ENCODE measurements at regions not wholly inside any gene's neighbourhood (a gene's known extent, or its start where the extent isn't known, plus 50 kb on each side); places are given as distances from the start of the nearest gene placed in this dataset.

DNA sequence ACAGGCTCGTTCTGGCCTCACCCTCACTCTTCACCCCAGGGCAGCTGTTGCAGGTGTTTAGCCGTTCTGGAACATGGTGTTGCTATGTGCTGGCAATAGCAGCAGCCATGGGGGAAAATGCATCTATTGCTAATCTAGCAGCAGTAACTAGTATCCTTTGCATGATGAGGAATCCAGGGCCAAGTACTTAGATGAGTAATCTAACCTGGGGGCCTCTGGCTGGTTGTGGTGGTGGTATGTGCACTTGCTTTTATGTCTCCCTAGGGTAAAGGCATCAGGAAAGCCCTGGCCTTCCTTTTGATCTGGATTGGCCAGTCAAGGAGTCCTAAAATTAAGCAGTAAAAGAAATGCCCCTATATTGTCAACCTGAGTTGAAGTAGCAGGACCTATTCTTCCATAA lies 594.5 kb upstream of the MAP3K7 start:
- no peak for DNase-seq (ENCODE audit: low spot score)

GRCh38 chr6:91173651-91174050 lies 586.8 kb upstream of the MAP3K7 start:
- no peak for DNase-seq (ENCODE audit: low spot score)

GRCh38 chr6:91173186-91173585 lies 586.3 kb upstream of the MAP3K7 start:
- no peak for DNase-seq (ENCODE audit: low spot score)

GRCh38 chr6:91171754-91172462 lies 585.0 kb upstream of the MAP3K7 start:
- no peak for DNase-seq (ENCODE audit: low spot score)

GRCh38 chr6:91167846-91168245 lies 581.0 kb upstream of the MAP3K7 start:
- no peak for DNase-seq (ENCODE audit: low spot score)

DNA sequence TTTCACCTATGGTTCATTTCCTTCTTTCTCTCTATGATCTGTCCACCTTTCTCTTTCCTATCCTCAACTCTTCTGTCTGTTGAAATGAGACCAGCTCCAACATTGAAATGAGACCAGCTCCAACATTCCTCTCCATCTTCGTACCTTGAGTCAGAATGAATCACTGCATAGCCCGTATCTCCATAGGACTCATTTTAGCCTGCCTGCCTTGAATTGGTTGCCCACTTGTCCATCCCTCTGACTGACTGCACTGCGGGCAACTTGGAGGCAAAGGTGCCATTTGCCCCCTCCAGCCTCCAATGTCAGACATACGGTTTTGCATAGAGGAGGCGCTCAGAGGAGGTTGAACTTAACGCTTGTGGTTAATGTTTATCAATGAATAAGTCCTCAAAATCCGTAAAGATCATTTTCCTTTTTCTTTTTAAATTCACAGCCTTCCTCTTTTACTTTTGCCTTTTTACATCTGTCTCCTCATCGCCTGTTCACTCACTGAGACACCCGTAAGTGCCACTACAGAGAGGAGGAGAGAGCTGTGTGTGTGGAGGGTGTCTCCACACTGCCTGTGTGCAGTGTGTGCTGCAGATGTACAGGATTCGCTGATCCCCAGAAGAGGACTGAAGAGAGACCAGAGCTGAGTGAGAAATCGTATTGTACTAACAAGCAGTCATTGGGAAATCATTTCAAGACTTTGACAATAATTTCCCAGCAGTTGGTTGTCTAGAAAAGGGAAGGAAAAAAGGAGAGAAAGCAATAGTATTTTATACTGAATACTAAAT lies 579.6 kb upstream of the MAP3K7 start:
- no peak for DNase-seq (ENCODE audit: low spot score)

DNA sequence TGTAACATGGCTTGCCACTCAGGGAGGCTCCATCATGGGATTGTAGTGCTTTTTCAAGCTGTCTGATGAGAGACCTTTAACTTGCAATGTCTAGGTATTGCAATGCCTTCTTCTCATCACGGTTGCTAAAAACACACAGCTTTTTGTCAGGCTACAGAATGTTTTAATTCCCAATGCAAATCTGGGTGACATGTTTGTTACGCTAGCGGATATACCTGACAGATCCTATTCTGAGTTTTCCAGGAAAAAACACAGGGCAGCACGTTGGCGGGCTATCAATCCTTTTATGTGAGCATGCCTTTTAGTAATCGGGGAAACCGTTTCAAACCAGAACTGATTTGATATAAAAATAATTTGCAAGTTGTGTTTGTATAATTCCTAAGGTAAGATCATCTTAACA lies 577.2 kb upstream of the MAP3K7 start:
- no peak for DNase-seq (ENCODE audit: low spot score)

DNA sequence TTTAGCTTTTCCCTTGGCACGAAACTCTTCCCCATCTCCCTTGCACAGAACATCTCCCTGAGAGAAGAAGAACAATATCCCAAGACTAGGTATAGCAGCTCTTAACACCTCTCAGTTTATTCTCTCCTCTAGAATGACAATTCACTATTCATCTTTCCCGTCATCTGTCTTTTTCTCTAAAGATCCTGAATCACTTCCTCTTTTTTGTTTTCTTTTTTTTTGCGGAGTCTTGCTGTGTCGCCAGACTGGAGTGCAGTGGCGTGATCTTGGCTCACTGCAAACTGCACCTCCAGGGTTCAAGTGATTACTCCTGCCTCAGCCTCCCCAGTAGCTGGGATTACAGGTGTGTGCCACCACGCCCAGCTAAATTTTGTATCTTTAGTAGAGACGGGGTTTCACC lies 574.4 kb upstream of the MAP3K7 start:
- no peak for DNase-seq (ENCODE audit: low spot score)

DNA sequence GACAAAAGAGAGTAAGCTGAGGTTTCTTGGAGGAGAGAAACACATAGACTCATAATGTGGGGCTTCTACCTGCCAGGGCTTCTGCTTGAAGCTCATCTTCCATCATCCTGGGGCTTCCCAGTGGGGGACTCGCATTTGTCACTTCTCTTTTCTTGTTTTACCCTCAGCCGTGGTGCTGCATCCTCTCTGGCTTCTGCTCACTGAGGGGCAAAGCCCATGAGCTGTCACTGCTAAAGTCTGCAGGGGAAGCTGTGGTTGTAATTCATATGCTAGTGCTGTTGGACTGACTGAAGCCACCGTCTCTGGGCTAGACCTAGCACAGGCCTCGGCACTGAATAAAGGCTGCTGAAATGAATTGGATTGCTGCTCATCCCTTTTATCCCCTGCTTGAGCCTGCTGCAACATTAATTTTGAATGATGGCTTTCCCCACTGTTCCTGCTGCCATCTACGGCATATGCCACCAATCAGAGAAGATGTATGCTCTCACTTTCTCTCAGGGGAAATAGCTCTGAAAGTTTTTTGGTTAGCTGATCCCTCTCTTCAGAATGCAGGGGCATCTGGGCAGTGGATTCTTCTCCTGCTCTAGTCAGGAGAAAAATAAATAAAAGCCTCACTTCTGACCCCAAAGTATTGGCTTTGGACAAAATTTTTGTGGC lies 568.4 kb upstream of the MAP3K7 start:
- DNase-seq (ENCODE audit: low spot score) = peak; percentile 18

DNA sequence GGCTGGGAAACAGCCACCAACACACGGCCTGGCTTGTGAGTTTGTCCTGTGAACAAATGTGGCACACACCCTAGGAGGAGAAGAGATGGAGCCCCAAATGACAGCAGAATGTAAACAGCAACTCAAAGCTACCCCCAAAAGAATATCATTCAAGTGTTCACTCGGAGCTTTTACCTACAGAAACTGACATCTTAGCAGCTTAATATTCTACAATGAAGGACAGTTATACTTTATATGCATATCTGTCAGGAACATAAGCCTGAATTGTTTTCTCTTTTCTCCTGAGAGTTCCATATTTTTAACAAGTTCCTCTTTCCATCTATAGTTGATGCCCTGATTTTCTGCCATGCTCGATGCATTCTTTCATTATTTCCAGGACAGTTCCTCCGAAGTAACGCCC lies 566.0 kb upstream of the MAP3K7 start:
- DNase-seq (ENCODE audit: low spot score) = no peak

- no peak for DNase-seq (ENCODE audit: low spot score)
These were observed 563.3 kb upstream of the MAP3K7 start for GRCh38 chr6:91149956-91150705.

- no peak for DNase-seq (ENCODE audit: low spot score)
These were observed 562.5 kb upstream of the MAP3K7 start for GRCh38 chr6:91149246-91149955.

- DNase-seq (ENCODE audit: low spot score) = no peak
These were observed 557.3 kb upstream of the MAP3K7 start for GRCh38 chr6:91144126-91144525.

DNA sequence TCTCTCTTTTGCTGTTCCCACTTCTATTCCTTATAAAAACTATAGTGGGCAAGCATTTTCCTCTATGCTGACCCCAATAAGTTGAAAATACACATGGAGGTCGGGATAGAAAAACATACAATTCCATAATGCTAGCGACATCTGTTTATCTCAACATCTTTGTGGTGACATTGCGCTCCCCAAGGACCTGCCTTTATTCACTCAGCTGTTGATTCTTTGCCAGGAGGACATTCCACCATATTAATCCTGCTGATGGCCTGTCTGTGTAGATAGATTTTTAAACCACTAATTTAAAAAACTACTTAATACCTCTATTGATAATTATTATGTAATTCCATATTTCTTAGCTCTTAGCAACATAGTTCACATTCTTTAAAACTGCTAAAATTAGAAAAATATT lies 555.3 kb upstream of the MAP3K7 start:
- no peak for DNase-seq (ENCODE audit: low spot score)

DNA sequence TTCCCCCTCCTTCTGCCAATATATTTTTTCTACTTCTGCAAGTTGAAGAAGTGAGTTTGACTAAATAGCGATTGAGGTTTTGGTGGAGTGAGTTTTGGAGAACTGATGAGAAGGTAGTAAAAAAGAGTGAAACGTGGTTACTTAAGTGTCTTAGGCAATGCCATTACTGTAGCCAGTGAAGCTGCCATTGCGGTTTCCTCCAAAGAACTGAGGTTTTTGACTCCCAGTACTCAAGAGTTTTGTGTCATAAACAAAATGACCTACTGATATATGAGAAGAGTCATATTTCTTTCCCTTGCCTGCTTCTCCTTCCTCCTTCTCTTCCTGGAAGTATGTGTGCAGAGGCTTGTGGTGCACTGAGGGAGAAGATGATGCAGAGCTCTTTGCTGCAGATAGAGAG lies 554.5 kb upstream of the MAP3K7 start:
- no peak for DNase-seq (ENCODE audit: low spot score)

DNA sequence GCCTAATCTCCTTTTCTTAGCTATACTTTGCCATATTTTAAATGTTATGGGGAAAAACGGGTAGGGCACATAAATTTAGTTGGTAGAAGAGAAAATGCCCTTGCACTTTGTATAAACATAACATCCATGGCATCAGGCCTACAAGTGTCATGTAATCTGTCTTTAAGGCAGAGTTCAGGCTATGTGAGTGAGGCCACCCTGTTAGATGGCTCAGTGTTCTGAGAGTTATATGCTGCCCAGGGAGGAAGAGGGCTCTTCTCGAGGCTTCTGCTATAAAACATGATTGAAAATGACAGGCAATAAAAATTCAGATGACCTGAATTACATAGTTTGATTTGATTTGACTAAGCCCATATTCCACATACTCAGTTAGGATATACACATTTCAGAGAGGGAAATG lies 553.6 kb upstream of the MAP3K7 start:
- no peak for DNase-seq (ENCODE audit: low spot score)

- no peak for DNase-seq (ENCODE audit: low spot score)
These were observed 550.4 kb upstream of the MAP3K7 start for GRCh38 chr6:91137286-91137685.

GRCh38 chr6:91135406-91136103 lies 548.7 kb upstream of the MAP3K7 start:
- no peak for DNase-seq (ENCODE audit: low spot score)

- DNase-seq (ENCODE audit: low spot score) = no peak
These were observed 545.6 kb upstream of the MAP3K7 start for GRCh38 chr6:91132461-91132860.

- DNase-seq (ENCODE audit: low spot score) = no peak
These were observed 543.3 kb upstream of the MAP3K7 start for GRCh38 chr6:91130126-91130525.

DNA sequence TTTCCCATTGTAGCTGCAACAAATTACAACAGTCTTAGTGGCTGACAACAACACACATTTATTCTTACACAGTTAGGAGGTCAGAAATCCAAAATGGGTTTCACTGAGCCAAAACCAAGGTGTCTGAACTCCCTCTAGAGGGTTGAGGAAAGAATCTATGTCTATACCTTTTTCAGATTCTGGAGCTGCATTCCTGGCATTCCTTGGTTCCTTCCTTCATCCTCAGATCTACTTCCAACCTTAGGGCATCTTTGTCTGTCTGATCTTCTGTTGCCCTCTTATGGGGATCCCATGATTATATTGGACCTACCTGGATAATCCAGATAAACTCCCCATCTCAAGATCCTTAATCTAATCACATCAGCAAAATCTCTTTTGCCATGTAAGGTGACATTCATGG lies 540.9 kb upstream of the MAP3K7 start:
- DNase-seq (ENCODE audit: low spot score) = no peak

All from NAMALWA (cell line).